Mucosa of descending colon (tissue), 3 donors: ENCODE measurements at regions not wholly inside any gene's neighbourhood (a gene's known extent, or its start where the extent isn't known, plus 50 kb on each side); places are given as distances from the start of the nearest gene placed in this dataset.
"Not testable (repeated sequence)": the region's sequence is repeated elsewhere in the genome, so short reads cannot be mapped to it uniquely, and the experiment has no call there.

Experiments
- ATAC-seq: fragments of 200-7000 bp; cut with Tn5 transposase; one replicate; pipeline ENCODE4 v1.9.1; 2020; ENCODE audit warnings: mild to moderate bottlenecking, moderate library complexity
- DNase-seq, 3 donors: peaks; one replicate each; pipeline ENCODE4 v3.0.0-alpha.2; 2020
- H3K36me3 ChIP-seq: fragments of 200-600 bp; one replicate; pipeline ENCODE4 v1.8.0; 2021; ENCODE audit warnings: low read depth, mild to moderate bottlenecking
- H3K4me1 ChIP-seq: fragments of 200-600 bp; one replicate; pipeline ENCODE4 v1.8.0; 2021; ENCODE audit warnings: low read depth, mild to moderate bottlenecking
- H3K4me3 ChIP-seq: fragments of 200-600 bp; one replicate; pipeline ENCODE4 v1.8.0; 2021; ENCODE audit warnings: mild to moderate bottlenecking
- H3K9me3 ChIP-seq: fragments of 200-600 bp; one replicate; pipeline ENCODE4 v1.8.0; 2021; ENCODE audit warnings: mild to moderate bottlenecking
- intact Hi-C, 2 donors: fragments of 100-400 bp; cut with DNase I in 1 of 2; cut with micrococcal nuclease in 1 of 2; formaldehyde crosslinking; loops; one replicate each; pipeline versions ENCODE4 v1.11.0 to v1.11.1; 2022; cut with DNase I, micrococcal nuclease
- TF ChIP-seq, protein P1 (sequence below): fragments of 200-600 bp; IDR thresholded peaks from one replicate; pipeline ENCODE4 v1.8.0; 2022; ENCODE audit warnings: antibody characterized with exemption, mild to moderate bottlenecking
- donor health status: DM: no; HTN: no; CAD: no; lungs with moderate emphysema.
- donor health status: DM: no; HTN: no; CAD: no.
- donor health status: DM: no; HTN: yes; CAD: no.

GRCh38 chr11:90496722-90497121 lies 273.9 kb upstream of the CHORDC1 start:
- intact Hi-C loops = no loop called here
- H3K36me3 ChIP-seq = no peaks in the 10 kb centered on the region
- DNase-seq = no peak
- no peak overlapping the region for H3K4me3 ChIP-seq
- H3K4me1 ChIP-seq = no peaks in the 10 kb centered on the region
- no peak for ATAC-seq
- H3K9me3 ChIP-seq = no peaks in the 10 kb centered on the region
- TF ChIP-seq, protein P1, sequence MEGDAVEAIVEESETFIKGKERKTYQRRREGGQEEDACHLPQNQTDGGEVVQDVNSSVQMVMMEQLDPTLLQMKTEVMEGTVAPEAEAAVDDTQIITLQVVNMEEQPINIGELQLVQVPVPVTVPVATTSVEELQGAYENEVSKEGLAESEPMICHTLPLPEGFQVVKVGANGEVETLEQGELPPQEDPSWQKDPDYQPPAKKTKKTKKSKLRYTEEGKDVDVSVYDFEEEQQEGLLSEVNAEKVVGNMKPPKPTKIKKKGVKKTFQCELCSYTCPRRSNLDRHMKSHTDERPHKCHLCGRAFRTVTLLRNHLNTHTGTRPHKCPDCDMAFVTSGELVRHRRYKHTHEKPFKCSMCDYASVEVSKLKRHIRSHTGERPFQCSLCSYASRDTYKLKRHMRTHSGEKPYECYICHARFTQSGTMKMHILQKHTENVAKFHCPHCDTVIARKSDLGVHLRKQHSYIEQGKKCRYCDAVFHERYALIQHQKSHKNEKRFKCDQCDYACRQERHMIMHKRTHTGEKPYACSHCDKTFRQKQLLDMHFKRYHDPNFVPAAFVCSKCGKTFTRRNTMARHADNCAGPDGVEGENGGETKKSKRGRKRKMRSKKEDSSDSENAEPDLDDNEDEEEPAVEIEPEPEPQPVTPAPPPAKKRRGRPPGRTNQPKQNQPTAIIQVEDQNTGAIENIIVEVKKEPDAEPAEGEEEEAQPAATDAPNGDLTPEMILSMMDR = no peak

- Histone ChIP-seq H3K4me1 (no peaks in the 10 kb centered on the region), H3K36me3 (no peaks in the 10 kb centered on the region), H3K4me3 (no peak overlapping the region), H3K9me3 (no peaks in the 10 kb centered on the region)
- ATAC-seq (no peak), DNase-seq (no peak)
- TF ChIP-seq, protein P1 = no peak
- intact Hi-C loops = no loop called here
Measured at GRCh38 chr11:90493379-90493778, 270.5 kb upstream of the CHORDC1 start.

GRCh38 chr11:90491466-90491865 lies 268.6 kb upstream of the CHORDC1 start:
- Histone ChIP-seq H3K36me3 (no peaks in the 10 kb centered on the region), H3K4me3 (no peak overlapping the region), H3K9me3 (no peaks in the 10 kb centered on the region), H3K4me1 (no peaks in the 10 kb centered on the region)
- DNase-seq = no peak
- intact Hi-C loops = no loop called here
- TF ChIP-seq, protein P1 = no peak
- no peak for ATAC-seq

DNA sequence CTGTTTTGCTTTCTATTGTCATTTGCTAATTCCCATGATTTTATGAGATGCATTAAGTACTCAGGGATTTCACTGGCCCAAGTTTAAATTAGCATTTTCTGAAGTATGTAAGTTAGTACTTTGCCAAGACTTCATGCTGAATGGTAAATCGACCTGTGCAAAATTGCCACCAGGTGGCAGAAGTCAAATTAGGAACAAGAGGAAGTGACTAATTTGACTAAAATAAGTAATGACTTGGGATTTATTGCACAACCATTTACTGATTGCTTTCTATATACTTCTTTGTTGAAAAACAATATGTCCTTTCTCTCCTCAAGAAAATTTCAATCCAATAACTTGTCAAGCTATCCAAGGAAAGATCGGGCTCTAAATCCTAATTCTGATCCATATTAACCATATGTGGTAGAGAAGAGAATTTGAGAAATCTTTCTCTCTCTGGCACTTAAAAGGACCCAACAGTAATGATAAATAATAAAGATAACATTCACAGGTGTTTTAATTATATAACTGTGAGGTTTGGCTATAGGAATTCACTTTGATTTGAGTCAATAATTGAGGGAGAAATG lies 253.7 kb upstream of the CHORDC1 start:
- no peaks in the 10 kb centered on the region for H3K36me3 ChIP-seq
- no peak for ATAC-seq
- TF ChIP-seq, protein P1 = no peak
- no peaks in the 10 kb centered on the region for H3K4me1 ChIP-seq
- H3K9me3 ChIP-seq = no peaks in the 10 kb centered on the region
- intact Hi-C loops = no loop called here
- peak in 1 of 3 donors; percentile 24 for DNase-seq
- H3K4me3 ChIP-seq = no peak overlapping the region

DNA sequence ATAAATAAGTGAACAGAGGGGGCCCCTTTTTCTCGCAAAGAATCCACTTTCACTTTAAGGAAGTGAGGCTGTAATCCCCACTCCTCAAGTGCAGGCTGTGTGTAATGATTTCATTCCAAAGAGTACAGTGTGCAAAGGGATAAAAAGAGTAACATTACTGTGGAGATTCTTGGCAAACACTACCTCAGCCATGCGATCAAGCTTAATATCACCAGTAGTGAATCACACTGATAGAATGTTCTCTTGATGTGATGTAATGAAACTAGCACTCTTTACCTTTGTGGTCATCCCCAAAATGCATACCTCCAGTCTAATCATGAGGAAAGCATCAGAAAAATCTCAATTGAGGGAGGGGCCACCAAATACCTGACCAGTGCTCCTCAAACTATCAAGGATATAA lies 246.1 kb upstream of the CHORDC1 start:
- no peaks in the 10 kb centered on the region for H3K4me1 ChIP-seq
- TF ChIP-seq, protein P1 = no peak
- no peak for DNase-seq
- no peaks in the 10 kb centered on the region for H3K9me3 ChIP-seq
- no peak for ATAC-seq
- no peaks in the 10 kb centered on the region for H3K36me3 ChIP-seq
- no peak overlapping the region for H3K4me3 ChIP-seq
- intact Hi-C loops = no loop called here

DNA sequence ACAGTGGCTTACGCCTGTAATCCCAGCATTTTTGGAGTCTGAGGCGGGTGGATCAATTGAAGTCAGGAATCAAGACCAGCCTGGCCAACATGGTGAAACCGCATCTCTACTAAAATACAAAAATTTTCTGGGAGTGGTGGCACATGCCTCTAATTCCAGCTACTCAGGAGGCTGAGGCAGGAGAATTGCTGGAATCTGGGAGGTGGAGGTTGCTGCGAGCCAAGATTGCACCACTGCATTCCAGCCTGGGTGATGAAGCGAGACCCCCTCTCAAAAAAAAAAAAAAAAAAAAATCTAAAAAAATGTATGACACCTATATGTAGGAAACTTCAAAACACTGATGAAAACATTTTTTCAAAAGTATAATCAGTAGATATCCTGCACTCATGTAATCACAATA lies 242.7 kb upstream of the CHORDC1 start:
- no peaks in the 10 kb centered on the region for H3K36me3 ChIP-seq
- no peaks in the 10 kb centered on the region for H3K9me3 ChIP-seq
- no peak overlapping the region for H3K4me3 ChIP-seq
- no peak for DNase-seq
- intact Hi-C loops = no loop called here
- no peak for ATAC-seq
- TF ChIP-seq, protein P1 = no peak
- H3K4me1 ChIP-seq = no peaks in the 10 kb centered on the region

DNA sequence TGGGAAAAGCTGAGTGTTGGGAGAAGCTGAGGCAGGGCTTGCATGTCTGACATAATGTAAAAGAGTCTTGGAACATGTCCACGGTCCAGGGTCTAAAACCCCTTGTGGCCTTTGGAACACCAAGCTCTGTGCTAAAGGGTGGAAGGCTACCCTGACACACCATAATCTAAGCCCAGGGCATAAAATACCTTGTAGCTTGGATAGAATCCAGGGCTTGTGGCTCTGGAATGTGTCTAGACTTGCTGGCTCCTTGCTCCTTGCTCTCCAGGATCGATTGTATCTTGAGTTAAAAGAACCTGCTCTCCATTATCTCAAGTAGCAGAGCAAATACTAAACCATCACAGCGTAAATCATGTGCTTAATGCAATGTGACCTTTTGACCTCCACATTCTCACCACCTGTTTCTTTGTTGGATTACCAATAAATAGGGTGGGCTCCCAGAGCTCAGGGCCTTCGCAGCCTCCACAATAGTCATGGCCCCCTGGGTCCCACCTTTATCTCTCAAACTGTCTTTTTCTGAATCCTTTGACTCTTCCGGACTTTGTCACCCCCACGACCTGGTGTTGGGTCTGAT lies 232.6 kb upstream of the CHORDC1 start:
- DNase-seq, H3K4me1 ChIP-seq, H3K9me3 ChIP-seq, H3K36me3 ChIP-seq, H3K4me3 ChIP-seq, intact Hi-C loops, ATAC-seq: not testable (repeated sequence)
